ENCODE measurements at regions not wholly inside any gene's neighbourhood (a gene's known extent, or its start where the extent isn't known, plus 50 kb on each side); places are given as distances from the start of the nearest gene placed in this dataset.

DNA sequence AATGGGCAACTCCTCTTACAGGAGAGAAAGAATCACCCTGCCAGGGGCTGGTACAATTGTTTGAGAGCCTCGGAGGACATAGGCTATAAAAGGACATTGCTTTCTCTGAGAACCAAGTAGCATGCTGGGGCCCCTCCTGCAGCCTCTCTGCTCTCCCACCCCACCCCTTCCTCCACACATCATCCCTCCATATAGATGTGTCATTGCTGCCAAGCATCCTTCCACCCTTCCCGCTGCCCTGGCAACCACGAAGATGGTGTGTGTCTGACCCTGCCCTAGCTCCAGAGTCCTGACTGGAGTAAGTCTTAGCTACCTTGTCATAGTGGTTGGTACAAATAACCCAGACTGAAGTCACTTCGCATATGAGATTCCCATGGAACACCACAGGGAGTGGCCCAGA, 129.7 kb downstream of the SNX5 start:
- Histone ChIP-seq H3K9me3 (no peaks in the 10 kb centered on the region), H3K27ac (no peak overlapping the region), H3K4me1 (peaks cover 0 to 9% (median 5%) of the 10 kb centered on the region in 4 donors), H3K27me3 (no peaks in the 10 kb centered on the region), H3K4me3 (no peak overlapping the region), H3K36me3 (no peaks in the 10 kb centered on the region)
- no peak for DNase-seq
- TF ChIP-seq, protein P1, sequence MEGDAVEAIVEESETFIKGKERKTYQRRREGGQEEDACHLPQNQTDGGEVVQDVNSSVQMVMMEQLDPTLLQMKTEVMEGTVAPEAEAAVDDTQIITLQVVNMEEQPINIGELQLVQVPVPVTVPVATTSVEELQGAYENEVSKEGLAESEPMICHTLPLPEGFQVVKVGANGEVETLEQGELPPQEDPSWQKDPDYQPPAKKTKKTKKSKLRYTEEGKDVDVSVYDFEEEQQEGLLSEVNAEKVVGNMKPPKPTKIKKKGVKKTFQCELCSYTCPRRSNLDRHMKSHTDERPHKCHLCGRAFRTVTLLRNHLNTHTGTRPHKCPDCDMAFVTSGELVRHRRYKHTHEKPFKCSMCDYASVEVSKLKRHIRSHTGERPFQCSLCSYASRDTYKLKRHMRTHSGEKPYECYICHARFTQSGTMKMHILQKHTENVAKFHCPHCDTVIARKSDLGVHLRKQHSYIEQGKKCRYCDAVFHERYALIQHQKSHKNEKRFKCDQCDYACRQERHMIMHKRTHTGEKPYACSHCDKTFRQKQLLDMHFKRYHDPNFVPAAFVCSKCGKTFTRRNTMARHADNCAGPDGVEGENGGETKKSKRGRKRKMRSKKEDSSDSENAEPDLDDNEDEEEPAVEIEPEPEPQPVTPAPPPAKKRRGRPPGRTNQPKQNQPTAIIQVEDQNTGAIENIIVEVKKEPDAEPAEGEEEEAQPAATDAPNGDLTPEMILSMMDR (IDR thresholded peaks at IDR 0.05), result no peak
- TF ChIP-seq POLR2A (IDR thresholded peaks at IDR 0.05), result no peak

DNA sequence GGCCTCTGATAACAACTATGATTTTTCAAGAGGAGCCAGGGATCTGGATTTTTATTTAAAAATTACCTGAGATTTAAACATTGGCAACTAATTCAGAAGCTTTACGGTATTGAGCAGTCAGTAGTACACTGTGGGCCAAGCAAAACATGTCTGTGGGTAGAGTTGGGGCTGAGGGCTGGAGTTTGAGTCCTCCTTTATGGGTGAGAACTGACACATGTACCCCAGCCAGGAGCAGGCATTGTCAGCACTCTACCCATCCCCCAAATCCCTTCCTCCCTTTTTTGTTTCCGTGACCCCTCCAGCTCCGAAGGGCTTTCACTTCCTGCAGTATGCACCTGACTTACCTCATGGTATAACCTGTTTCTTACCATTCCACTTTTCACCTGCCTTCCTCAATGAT, 131.4 kb downstream of the SNX5 start:
- Histone ChIP-seq H3K9me3 (no peaks in the 10 kb centered on the region), H3K36me3 (no peaks in the 10 kb centered on the region), H3K27ac (peak overlapping the region in 3 of 4 donors; percentile 17 to 82 (median 78)), H3K4me3 (no peak overlapping the region), H3K27me3 (no peaks in the 10 kb centered on the region), H3K4me1 (no peaks in the 10 kb centered on the region)
- TF ChIP-seq, protein P1 (IDR thresholded peaks at IDR 0.05), result no peak
- no peak for TF ChIP-seq POLR2A (IDR thresholded peaks at IDR 0.05)
- no peak for DNase-seq

DNA sequence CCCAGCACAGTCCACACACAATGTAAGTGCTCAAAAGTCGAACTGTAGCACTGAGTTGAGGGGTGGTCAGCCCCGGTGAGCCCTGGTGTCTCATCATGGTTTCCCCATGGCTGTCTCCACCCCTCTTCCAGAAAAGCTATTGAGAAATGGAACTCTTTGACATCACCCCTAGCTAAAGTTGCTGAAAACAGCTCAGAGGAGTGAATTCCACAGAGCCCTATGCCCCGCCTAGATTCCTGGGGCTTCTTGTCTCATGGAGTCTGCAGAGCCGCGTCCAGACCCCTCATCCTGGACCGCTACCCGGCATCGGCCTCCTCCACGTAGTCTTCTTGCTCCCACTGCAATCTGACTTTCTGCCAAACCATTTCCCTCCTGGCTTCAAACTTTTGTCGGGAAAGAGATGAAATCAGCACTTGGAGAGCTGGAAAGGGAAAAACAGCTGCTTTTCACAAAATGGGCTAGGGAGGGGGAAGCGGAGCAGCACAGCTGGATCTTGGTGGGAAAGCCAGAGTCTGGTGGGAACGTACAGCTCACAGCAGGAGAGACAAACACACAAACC, 132.2 kb downstream of the SNX5 start:
- Histone ChIP-seq H3K4me1 (no peaks in the 10 kb centered on the region), H3K9me3 (no peaks in the 10 kb centered on the region)

GRCh38 chr20:17835934-17836300, 132.7 kb downstream of the SNX5 start:
- H3K36me3 ChIP-seq, result no peaks in the 10 kb centered on the region
- H3K4me1 ChIP-seq, result no peaks in the 10 kb centered on the region
- H3K27me3 ChIP-seq, result no peaks in the 10 kb centered on the region

More for the DNA sequence above, 132.2 kb downstream of the SNX5 start:
- no peaks in the 10 kb centered on the region for H3K27me3 ChIP-seq
- no peak overlapping the region for H3K4me3 ChIP-seq
- TF ChIP-seq, protein P1 (IDR thresholded peaks at IDR 0.05), result no peak
- TF ChIP-seq POLR2A (IDR thresholded peaks at IDR 0.05), result no peak
- DNase-seq, result peak in 1 of 3 donors; percentile 69
- peak overlapping the region; percentile 57 to 82 (median 72) for H3K27ac ChIP-seq
- H3K36me3 ChIP-seq, result no peaks in the 10 kb centered on the region

DNA sequence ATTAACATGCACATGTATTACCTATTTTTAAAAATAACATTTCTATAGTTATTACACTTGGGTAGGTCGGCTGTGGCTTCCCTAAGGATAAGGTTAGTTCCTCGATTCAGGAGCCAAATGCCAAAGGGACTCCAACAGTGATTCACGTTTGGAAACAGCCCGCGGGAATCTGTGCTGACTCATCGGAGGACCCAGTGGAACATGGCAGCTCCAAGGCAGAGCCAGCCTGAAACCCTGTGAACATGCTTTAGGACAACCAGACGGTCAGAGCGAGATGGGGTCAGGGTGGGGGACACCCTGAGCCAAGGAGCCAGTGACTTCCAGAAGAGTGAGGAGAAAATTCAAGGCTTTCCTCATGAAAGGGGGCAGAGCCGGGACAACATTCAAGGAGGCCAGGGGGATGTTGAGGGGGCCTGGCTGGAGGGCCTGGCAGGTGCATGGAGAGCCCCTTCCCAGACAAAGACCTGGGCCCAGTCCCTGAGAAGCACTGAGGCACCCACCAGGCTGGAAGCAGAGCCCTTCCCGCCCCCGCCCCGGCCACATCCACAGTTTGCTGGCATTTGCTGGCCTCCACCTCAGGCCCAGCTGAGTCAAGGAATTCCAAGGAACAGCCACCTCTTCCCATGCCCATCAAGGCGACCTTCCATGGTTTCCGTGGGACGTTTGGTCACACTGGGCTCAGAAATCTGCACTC, 133.2 kb downstream of the SNX5 start:
- H3K9me3 ChIP-seq, result no peaks in the 10 kb centered on the region
- DNase-seq, result no peak
- no peaks in the 10 kb centered on the region for H3K36me3 ChIP-seq
- no peaks in the 10 kb centered on the region for H3K27me3 ChIP-seq
- peak overlapping the region; percentile 57 to 82 (median 72) for H3K27ac ChIP-seq
- H3K4me3 ChIP-seq, result no peak overlapping the region
- no peaks in the 10 kb centered on the region for H3K4me1 ChIP-seq
- no peak for TF ChIP-seq POLR2A (IDR thresholded peaks at IDR 0.05)
- TF ChIP-seq, protein P1 (IDR thresholded peaks at IDR 0.05), result no peak

More at GRCh38 chr20:17835934-17836300, 132.7 kb downstream of the SNX5 start:
- DNase-seq, result no peak
- H3K9me3 ChIP-seq, result no peaks in the 10 kb centered on the region
- no peak for TF ChIP-seq POLR2A (IDR thresholded peaks at IDR 0.05)
- TF ChIP-seq, protein P1 (IDR thresholded peaks at IDR 0.05), result no peak
- peak overlapping the region; percentile 57 to 82 (median 72) for H3K27ac ChIP-seq
- no peak overlapping the region for H3K4me3 ChIP-seq
